Activated naive CD4-positive, alpha-beta T cell (primary cell): ENCODE measurements at regions not wholly inside any gene's neighbourhood (a gene's known extent, or its start where the extent isn't known, plus 50 kb on each side); places are given as distances from the start of the nearest gene placed in this dataset.
"Not testable (repeated sequence)": the region's sequence is repeated elsewhere in the genome, so short reads cannot be mapped to it uniquely, and the experiment has no call there.

Experiments used
- DNase-seq, 4 experiments: peaks; one replicate each; lab custom pipeline; 2025; lab: John Stamatoyannopoulos, UW

DNA sequence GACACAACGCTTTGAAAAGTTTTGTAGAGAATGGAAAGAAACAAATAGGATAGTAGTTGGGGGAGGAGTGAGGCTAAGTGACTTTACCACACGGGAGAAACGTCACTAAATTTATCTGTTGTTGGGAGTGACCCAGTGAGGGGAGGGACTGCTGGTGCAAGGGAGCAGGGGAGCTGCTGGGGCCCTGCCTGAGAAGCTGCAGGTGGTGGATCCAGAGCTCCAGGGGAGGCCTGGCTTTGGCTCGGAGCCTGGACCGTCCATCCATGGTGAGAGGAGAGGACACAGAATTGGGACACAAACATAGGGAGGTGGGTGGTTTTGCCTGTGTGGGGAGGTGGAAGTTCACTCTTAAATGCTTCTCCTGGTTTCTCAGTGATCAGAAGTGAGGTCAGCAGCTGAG, 107.6 kb downstream of the GOSR1 start:
- DNase-seq = no peak

DNA sequence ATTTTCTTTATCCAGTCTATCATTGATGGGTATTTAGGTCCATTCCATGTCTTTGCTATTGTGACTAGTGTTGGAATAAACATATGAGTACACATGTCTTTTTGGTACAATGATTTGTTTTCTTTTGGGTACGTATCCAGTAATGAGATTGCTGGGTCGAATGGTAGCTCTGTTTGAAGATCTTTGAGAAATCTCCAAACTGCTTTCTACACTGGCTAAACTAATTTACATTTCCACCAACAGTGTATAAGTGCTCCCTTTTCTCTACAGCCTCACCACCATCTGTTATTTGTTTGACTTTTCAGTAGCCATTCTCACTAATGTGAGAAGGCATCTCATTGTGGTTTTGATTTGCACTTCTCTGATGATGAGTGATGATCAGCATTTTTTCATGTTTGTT, 103.7 kb downstream of the GOSR1 start:
- DNase-seq = no peak

DNA sequence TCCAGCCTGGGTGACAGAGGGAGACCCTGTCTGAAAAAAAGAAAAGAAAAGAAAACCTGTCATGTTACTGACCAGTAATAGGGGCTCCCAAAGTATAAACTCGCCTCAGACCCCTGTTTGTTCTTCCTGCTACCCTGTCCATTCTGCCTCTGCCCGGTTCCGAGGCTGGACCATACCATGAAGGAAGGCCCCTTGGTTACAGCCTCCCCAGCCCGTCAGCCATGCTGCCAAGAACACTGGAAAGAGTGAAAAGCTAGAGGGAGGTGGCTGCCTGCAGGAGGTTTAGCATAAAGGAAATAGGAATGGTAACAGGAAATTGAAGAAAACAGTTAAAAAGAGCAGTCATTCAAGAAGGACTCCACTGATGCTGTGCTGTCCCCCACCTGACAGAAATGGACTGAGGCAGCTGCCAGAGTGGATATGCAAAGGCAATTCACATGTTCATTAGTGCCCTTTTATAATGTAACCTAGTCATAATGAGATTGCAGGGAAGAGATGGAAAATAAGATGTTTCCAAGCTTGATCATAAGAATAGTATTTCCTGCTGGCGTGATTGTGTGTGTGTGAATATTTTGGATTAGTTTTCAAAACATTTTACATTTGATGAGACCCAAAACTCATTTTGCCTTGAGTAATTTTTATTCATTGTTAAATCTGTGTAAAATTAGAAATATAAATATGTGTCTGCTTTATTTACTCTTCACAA, 102.6 kb downstream of the GOSR1 start:
- DNase-seq = no peak

DNA sequence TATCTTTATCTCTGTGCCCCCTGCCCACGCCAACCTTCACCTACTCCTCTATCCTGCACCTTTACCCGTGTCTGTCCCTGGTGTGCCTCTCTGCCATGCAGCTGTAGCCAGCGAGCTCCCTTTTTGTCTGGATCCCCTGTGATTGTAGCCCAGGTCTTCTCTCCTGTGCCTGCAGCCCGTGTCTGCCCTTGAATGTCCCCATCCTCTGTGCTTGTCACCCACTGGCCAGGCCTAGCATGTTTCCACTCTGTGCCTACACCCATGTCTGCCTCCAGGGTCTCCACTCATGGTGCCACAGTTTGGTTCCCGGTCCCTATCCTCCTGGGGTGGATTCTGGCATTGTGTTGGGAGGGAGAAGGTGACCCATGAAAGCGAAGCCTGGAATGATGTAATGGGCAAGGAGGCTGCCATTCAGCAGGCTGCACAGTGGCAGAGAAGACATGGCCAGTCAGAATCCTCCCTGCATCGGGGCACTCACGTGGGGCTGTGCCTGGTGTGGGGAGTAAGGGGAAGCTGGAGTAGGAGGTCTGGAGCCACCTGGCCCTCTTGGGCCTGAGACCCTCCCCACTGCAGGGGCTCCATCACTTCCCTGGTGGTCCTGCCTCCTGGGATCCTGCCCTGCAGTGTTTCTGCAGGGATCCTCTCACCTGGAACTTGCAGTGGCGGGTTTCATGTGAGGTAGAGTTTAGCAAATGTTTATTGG, 101.0 kb downstream of the GOSR1 start:
- DNase-seq = not testable (repeated sequence)
